Esophagus squamous epithelium (tissue), 5 donors: ENCODE measurements at regions not wholly inside any gene's neighbourhood (a gene's known extent, or its start where the extent isn't known, plus 50 kb on each side); places are given as distances from the start of the nearest gene placed in this dataset.

Source experiments
- DNase-seq: peaks from one replicate; lab custom pipeline; 2025; lab: John Stamatoyannopoulos, UW
- H3K27ac ChIP-seq, 4 donors: fragments of 200-600 bp; sonication (generic); one replicate each; pipeline ENCODE4 v1.5.1; 2016 to 2019; ENCODE audit warnings: mild to moderate bottlenecking in 1 of 4
- H3K27me3 ChIP-seq, 4 donors: fragments of 200-600 bp; sonication (generic); 1 replicate in 3 of 4; 2 replicates in 1 of 4; pipeline versions ENCODE4 v1.5.1 to v1.6.0; 2017 to 2021; ENCODE audit warnings: antibody characterized with exemption in 1 of 4
- H3K36me3 ChIP-seq, 3 donors: fragments of 200-600 bp; sonication (generic); one replicate each; pipeline ENCODE4 v1.5.1; 2016 to 2019
- H3K4me1 ChIP-seq, 3 donors: fragments of 200-600 bp; sonication (generic); one replicate each; pipeline ENCODE4 v1.5.1; 2017 to 2019
- H3K4me3 ChIP-seq, 4 donors: fragments of 200-600 bp; sonication (generic); 1 replicate in 3 of 4; 2 replicates in 1 of 4; pipeline ENCODE4 v1.5.1; 2016 to 2019; ENCODE audit warnings: mild to moderate bottlenecking in 2 of 4, moderate library complexity in 1 of 4
- H3K9me3 ChIP-seq, 3 donors: fragments of 200-600 bp; sonication (generic); one replicate each; pipeline ENCODE4 v1.5.1; 2016 to 2019
- POLR2A ChIP-seq, 4 donors: fragments of 450-650 bp; IDR thresholded peaks; one replicate each; pipeline ENCODE4 v1.6.1; 2017; ENCODE audit warnings: antibody characterized with exemption in 4 of 4, mild to moderate bottlenecking in 4 of 4, moderate library complexity in 3 of 4
- WGBS, 2 donors: methylation state at CpG; one replicate each; pipeline ENCODE4 v1.1.5; 2018; 5-methylcytosine and 5-hydroxymethylcytosine counted together
- intact Hi-C: fragments of 100-400 bp; cut with DNase I; formaldehyde crosslinking; loops from one replicate; pipeline ENCODE4 v1.15.0; 2022
- TF ChIP-seq, protein P1 (sequence below), 6 experiments: fragments of 450-650 bp in 4 of 6; fragments of 200-600 bp in 2 of 6; sonication (generic) in 2 of 6; IDR thresholded peaks; one replicate each; pipeline ENCODE4 v1.5.1; 2016 to 2019; ENCODE audit warnings: antibody characterized with exemption in 6 of 6, mild to moderate bottlenecking in 4 of 6, moderate library complexity in 4 of 6
- donor health status: DM: yes; HTN: yes; CAD: no.

DNA sequence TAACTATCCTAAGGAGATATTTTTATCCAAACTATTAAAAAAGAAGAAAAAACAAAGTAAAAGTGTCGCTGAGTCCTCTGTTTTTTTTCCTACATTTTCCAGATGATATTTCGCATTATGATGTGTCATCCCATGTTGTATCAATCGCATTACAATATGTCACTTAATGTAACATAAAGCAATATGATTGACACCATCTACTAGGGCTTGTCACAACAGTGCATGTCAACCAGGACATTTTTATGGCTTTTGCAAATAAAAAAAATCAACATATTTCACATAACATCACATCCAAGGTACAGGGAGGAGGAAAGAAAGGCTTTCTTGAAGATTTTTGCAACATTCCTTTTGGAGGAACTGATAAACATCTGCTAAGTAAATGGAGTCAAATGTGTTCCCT is 308.9 kb downstream of the ETAA1 start:
- TF ChIP-seq POLR2A (IDR thresholded peaks at IDR 0.05) = no peak
- TF ChIP-seq, protein P1, sequence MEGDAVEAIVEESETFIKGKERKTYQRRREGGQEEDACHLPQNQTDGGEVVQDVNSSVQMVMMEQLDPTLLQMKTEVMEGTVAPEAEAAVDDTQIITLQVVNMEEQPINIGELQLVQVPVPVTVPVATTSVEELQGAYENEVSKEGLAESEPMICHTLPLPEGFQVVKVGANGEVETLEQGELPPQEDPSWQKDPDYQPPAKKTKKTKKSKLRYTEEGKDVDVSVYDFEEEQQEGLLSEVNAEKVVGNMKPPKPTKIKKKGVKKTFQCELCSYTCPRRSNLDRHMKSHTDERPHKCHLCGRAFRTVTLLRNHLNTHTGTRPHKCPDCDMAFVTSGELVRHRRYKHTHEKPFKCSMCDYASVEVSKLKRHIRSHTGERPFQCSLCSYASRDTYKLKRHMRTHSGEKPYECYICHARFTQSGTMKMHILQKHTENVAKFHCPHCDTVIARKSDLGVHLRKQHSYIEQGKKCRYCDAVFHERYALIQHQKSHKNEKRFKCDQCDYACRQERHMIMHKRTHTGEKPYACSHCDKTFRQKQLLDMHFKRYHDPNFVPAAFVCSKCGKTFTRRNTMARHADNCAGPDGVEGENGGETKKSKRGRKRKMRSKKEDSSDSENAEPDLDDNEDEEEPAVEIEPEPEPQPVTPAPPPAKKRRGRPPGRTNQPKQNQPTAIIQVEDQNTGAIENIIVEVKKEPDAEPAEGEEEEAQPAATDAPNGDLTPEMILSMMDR (IDR thresholded peaks at IDR 0.05) = no peak

DNA sequence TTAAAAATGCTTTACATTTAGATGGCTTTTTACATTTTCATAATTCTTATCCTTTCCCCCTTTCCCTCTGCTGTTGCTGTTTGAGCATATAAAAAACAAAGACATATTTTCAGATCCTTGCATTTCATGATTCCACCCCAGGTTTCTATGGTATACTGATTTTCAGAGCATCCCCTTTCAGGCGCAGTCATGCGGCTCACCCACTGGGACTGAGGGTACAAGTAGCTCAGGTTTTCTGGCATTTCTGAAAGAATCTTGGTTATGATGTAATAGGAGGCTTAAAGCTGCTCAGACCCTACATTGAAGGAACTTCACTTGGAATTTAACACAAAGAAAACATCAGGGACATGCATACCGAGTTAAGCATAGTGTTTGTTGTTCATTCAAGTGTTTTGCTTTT is 310.8 kb downstream of the ETAA1 start:
- Histone ChIP-seq H3K27me3 (no peaks in the 10 kb centered on the region), H3K36me3 (no peaks in the 10 kb centered on the region), H3K4me3 (no peak overlapping the region), H3K9me3 (no peaks in the 10 kb centered on the region), H3K27ac (no peak overlapping the region), H3K4me1 (no peaks in the 10 kb centered on the region)
- no peak for TF ChIP-seq POLR2A (IDR thresholded peaks at IDR 0.05)
- TF ChIP-seq, protein P1 (IDR thresholded peaks at IDR 0.05) = no peak
- 92 to 98% methylated on average over 3 of the region's 3 CpGs for WGBS, 2 donors
- intact Hi-C loops = no loop called here
- DNase-seq = no peak

More for the DNA sequence above, 308.9 kb downstream of the ETAA1 start:
- no peak overlapping the region for H3K27ac ChIP-seq
- no peak overlapping the region for H3K4me3 ChIP-seq
- no peaks in the 10 kb centered on the region for H3K9me3 ChIP-seq
- no peaks in the 10 kb centered on the region for H3K4me1 ChIP-seq
- 81 to 87% methylated on average over 3 of the region's 3 CpGs for WGBS, 2 donors
- intact Hi-C loops = no loop called here
- H3K36me3 ChIP-seq = no peaks in the 10 kb centered on the region
- no peak for DNase-seq
- no peaks in the 10 kb centered on the region for H3K27me3 ChIP-seq

DNA sequence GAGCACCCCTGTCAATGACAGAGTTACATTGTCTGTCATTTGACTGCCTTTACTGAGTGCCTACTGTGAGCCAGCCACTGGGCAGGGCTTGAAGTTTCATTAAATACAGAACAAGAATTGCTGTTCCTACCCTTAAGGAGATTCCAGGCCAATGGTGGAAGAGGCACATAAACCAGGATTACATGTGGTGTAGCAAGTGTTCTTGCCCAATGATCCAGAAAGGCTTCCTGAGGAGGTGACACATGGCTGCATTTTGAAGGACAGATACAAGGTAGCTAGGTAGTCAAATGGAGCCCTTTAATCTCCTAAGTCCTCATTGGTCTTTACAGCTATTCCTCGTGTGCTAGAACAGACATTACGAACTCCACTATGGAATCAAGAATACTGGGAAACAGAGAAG is 312.7 kb downstream of the ETAA1 start:
- Histone ChIP-seq H3K36me3 (no peaks in the 10 kb centered on the region), H3K9me3 (no peaks in the 10 kb centered on the region), H3K27ac (no peak overlapping the region), H3K4me1 (no peaks in the 10 kb centered on the region), H3K4me3 (no peak overlapping the region), H3K27me3 (no peaks in the 10 kb centered on the region)
- no peak for TF ChIP-seq POLR2A (IDR thresholded peaks at IDR 0.05)
- TF ChIP-seq, protein P1 (IDR thresholded peaks at IDR 0.05) = no peak
- no peak for DNase-seq
- WGBS, 2 donors = 85 to 95% methylated on average over 2 of the region's 2 CpGs
- intact Hi-C loops = no loop called here

DNA sequence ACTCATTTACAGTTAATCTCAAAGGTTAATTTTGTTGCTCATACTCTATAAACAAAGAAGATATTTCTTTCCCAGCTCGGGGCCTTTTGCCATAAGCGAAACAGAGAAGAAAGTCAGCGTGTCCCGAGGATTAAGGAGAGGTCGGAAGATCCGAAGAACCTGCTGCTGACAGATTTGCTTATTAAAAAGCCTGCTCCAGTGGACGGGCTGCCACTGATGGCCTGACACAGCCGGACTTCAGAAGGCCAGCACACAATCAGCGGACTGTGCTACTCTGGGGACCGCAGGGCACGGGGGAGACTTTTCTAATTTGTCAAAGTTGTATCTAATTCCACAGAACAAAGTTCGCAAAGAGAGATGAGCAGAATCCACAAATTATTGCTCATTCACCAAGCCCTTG is 315.4 kb downstream of the ETAA1 start:
- 55 to 58% methylated on average over 12 of the region's 12 CpGs for WGBS, 2 donors
- Histone ChIP-seq H3K27me3 (no peaks in the 10 kb centered on the region), H3K36me3 (no peaks in the 10 kb centered on the region), H3K4me3 (peak overlapping the region in 1 of 4 donors; percentile 13), H3K27ac (peak overlapping the region in 3 of 4 donors; percentile 22 to 41 (median 30)), H3K9me3 (no peaks in the 10 kb centered on the region), H3K4me1 (no peaks in the 10 kb centered on the region)
- DNase-seq = no peak
- intact Hi-C loops = no loop called here
- no peak for TF ChIP-seq POLR2A (IDR thresholded peaks at IDR 0.05)
- TF ChIP-seq, protein P1 (IDR thresholded peaks at IDR 0.05) = no peak

DNA sequence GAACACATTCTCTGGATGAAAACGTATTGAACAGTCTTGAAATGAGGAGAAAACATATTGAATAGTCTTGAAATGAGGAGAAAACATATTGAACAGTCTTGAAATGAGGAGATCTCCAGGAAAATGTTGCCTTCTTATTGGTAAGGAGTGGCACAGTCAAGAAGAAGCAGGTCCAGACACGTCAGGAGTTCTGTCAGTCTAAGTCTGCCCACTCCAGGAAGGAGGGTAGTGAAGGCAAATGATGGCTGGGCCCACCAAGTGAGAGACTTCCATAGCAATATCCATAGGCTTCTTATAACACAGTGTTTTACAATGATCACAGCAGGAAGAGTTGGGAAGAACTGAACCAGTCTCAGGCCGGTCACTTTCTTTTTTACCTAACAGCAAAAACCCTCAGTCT is 316.2 kb downstream of the ETAA1 start:
- 55 to 61% methylated on average over 3 of the region's 3 CpGs for whole genome bisulfite sequencing, 2 donors
- no peaks in the 10 kb centered on the region for H3K36me3 ChIP-seq
- H3K27me3 ChIP-seq = no peaks in the 10 kb centered on the region
- TF ChIP-seq, protein P1 (IDR thresholded peaks at IDR 0.05) = no peak
- TF ChIP-seq POLR2A (IDR thresholded peaks at IDR 0.05) = no peak
- no peak for DNase-seq
- H3K4me3 ChIP-seq = no peak overlapping the region
- intact Hi-C loops = no loop called here
- no peaks in the 10 kb centered on the region for H3K4me1 ChIP-seq
- H3K27ac ChIP-seq = no peak overlapping the region
- no peaks in the 10 kb centered on the region for H3K9me3 ChIP-seq
